ENCODE measurements at regions not wholly inside any gene's neighbourhood (a gene's known extent, or its start where the extent isn't known, plus 50 kb on each side); places are given as distances from the start of the nearest gene placed in this dataset.
A peak's percentile ranks its signal among the peaks of the same experiment; 100 is the strongest.

GRCh38 chr2:20551945-20552328 lies 99.0 kb downstream of the HS1BP3 start:
- Histone ChIP-seq H3K4me1 (ENCODE audit: control insufficient read depth in 1 of 2, insufficient read depth in 2 of 2, low read length in 2 of 2) (no peaks in the 10 kb centered on the region), H3K36me3 (replicated peaks in 1 of 2; ENCODE audit: control insufficient read depth in 1 of 2, insufficient read depth in 2 of 2, low read length in 2 of 2) (no peaks in the 10 kb centered on the region), H3K4me3 (replicated peaks in 1 of 3; ENCODE audit: low read depth in 2 of 3, low read length in 3 of 3) (no peak overlapping the region), H3K4me2 (replicated peaks; ENCODE audit: extremely low read depth, low read length, poor library complexity, severe bottlenecking) (no peak overlapping the region), H2AFZ (ENCODE audit: insufficient read depth, low read depth, low read length, poor library complexity, severe bottlenecking) (no peak overlapping the region), H4K20me1 (ENCODE audit: insufficient read depth, low read length) (no peaks in the 10 kb centered on the region), H3K9ac (ENCODE audit: insufficient read depth, low read length, poor library complexity, severe bottlenecking) (no peak overlapping the region), H3K27me3 (ENCODE audit: control insufficient read depth in 2 of 2, insufficient read depth in 2 of 2, low read length in 2 of 2) (no peaks in the 10 kb centered on the region), H3K79me2 (ENCODE audit: insufficient read depth, low read length) (no peaks in the 10 kb centered on the region), H3K9me3 (replicated peaks in 1 of 2; ENCODE audit: control insufficient read depth in 1 of 2, insufficient read depth in 1 of 2, low read length in 2 of 2) (no peaks in the 10 kb centered on the region), H3K27ac (ENCODE audit: low read depth in 1 of 2, low read length in 2 of 2) (no peak overlapping the region)
- Mint-ChIP-seq H3K27ac (peak overlapping the region in 1 of 7 donors; percentile 3), H3K4me3 (no peak overlapping the region), H3K4me1 (no peaks in the 10 kb centered on the region), H3K27me3 (ENCODE audit: low read depth in 3 of 3) (peaks cover 3 to 6% (median 6%) of the 10 kb centered on the region in 3 donors), H3K36me3 (no peaks in the 10 kb centered on the region), H3K9me3 (no peaks in the 10 kb centered on the region)
- WGBS (ENCODE audit: insufficient coverage) = 86% methylated on average over 4 of the region's 5 CpGs
- no peak for DNase-seq
- intact Hi-C loops (cut with micrococcal nuclease) = no loop called here
- TF ChIP-seq CTCF (IDR thresholded peaks at IDR 0.05) = no peak

- Histone ChIP-seq H3K4me3 (replicated peaks in 1 of 3; ENCODE audit: low read depth in 2 of 3, low read length in 3 of 3) (no peak overlapping the region), H3K36me3 (replicated peaks in 1 of 2; ENCODE audit: control insufficient read depth in 1 of 2, insufficient read depth in 2 of 2, low read length in 2 of 2) (no peaks in the 10 kb centered on the region), H3K79me2 (ENCODE audit: insufficient read depth, low read length) (no peaks in the 10 kb centered on the region), H3K27me3 (ENCODE audit: control insufficient read depth in 2 of 2, insufficient read depth in 2 of 2, low read length in 2 of 2) (no peaks in the 10 kb centered on the region), H3K9ac (ENCODE audit: insufficient read depth, low read length, poor library complexity, severe bottlenecking) (no peak overlapping the region), H3K4me2 (replicated peaks; ENCODE audit: extremely low read depth, low read length, poor library complexity, severe bottlenecking) (no peak overlapping the region), H3K27ac (ENCODE audit: low read depth in 1 of 2, low read length in 2 of 2) (no peak overlapping the region), H2AFZ (ENCODE audit: insufficient read depth, low read depth, low read length, poor library complexity, severe bottlenecking) (no peak overlapping the region), H3K9me3 (replicated peaks in 1 of 2; ENCODE audit: control insufficient read depth in 1 of 2, insufficient read depth in 1 of 2, low read length in 2 of 2) (no peaks in the 10 kb centered on the region), H3K4me1 (ENCODE audit: control insufficient read depth in 1 of 2, insufficient read depth in 2 of 2, low read length in 2 of 2) (no peaks in the 10 kb centered on the region), H4K20me1 (ENCODE audit: insufficient read depth, low read length) (no peaks in the 10 kb centered on the region)
- Mint-ChIP-seq H3K4me1 (no peaks in the 10 kb centered on the region), H3K27ac (no peak overlapping the region), H3K4me3 (no peak overlapping the region), H3K9me3 (no peaks in the 10 kb centered on the region), H3K36me3 (no peaks in the 10 kb centered on the region), H3K27me3 (ENCODE audit: low read depth in 3 of 3) (peaks cover 4 to 10% (median 6%) of the 10 kb centered on the region in 3 donors)
- no peak for DNase-seq
- intact Hi-C loops (cut with micrococcal nuclease) = no loop called here
- TF ChIP-seq CTCF (IDR thresholded peaks at IDR 0.05) = no peak
- WGBS (ENCODE audit: insufficient coverage) = 100% methylated on average over 1 of the region's 3 CpGs
These were observed 98.1 kb downstream of the HS1BP3 start for GRCh38 chr2:20552847-20553246.
